ENCODE measurements at regions not wholly inside any gene's neighbourhood (a gene's known extent, or its start where the extent isn't known, plus 50 kb on each side); places are given as distances from the start of the nearest gene placed in this dataset.

DNA sequence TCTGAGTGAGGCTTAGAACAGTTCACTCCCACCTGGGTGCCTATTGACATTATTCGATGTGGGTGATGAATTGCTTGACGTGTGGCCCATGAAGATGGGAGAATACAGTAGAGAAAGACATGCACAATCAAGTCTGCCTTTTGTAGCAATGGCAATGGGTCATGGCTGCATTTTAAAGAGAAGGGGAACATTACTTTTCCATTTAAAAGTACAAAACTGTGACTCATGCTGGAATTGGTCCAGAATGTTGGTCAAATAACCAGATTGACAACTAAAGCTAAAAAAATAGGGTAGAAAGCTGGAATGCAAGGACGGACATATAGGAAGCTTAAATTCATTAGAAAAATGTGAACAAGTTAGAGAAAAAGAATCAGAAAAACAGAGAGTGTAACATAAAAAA lies 104.1 kb upstream of the SLC25A13 start:
- TF ChIP-seq, protein P1, sequence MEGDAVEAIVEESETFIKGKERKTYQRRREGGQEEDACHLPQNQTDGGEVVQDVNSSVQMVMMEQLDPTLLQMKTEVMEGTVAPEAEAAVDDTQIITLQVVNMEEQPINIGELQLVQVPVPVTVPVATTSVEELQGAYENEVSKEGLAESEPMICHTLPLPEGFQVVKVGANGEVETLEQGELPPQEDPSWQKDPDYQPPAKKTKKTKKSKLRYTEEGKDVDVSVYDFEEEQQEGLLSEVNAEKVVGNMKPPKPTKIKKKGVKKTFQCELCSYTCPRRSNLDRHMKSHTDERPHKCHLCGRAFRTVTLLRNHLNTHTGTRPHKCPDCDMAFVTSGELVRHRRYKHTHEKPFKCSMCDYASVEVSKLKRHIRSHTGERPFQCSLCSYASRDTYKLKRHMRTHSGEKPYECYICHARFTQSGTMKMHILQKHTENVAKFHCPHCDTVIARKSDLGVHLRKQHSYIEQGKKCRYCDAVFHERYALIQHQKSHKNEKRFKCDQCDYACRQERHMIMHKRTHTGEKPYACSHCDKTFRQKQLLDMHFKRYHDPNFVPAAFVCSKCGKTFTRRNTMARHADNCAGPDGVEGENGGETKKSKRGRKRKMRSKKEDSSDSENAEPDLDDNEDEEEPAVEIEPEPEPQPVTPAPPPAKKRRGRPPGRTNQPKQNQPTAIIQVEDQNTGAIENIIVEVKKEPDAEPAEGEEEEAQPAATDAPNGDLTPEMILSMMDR (IDR thresholded peaks at IDR 0.05) = no peak
- no peak for TF ChIP-seq POLR2A (IDR thresholded peaks at IDR 0.05)
